ENCODE measurements at regions not wholly inside any gene's neighbourhood (a gene's known extent, or its start where the extent isn't known, plus 50 kb on each side); places are given as distances from the start of the nearest gene placed in this dataset.
A peak's percentile ranks its signal among the peaks of the same experiment; 100 is the strongest.
"Not testable (repeated sequence)": the region's sequence is repeated elsewhere in the genome, so short reads cannot be mapped to it uniquely, and the experiment has no call there.

- DNase-seq: no peak
These were observed 52.0 kb downstream of the OLIG1 start for GRCh38 chr21:33121715-33122475.

GRCh38 chr21:33122507-33122906 is 52.6 kb downstream of the OLIG1 start:
- no peak for DNase-seq

GRCh38 chr21:33123374-33124123 is 53.6 kb downstream of the OLIG1 start:
- DNase-seq: no peak

- no peak for DNase-seq
These were observed 54.9 kb downstream of the OLIG1 start for GRCh38 chr21:33124889-33125288.

- no peak for DNase-seq
These were observed 55.9 kb downstream of the OLIG1 start for GRCh38 chr21:33125680-33126375.

GRCh38 chr21:33126569-33126968 is 56.6 kb downstream of the OLIG1 start:
- no peak for DNase-seq

- DNase-seq: no peak
These were observed 57.4 kb downstream of the OLIG1 start for GRCh38 chr21:33127154-33127867.

- no peak for DNase-seq
These were observed 57.9 kb downstream of the OLIG1 start for GRCh38 chr21:33127868-33128242.

GRCh38 chr21:33128538-33128937 is 58.6 kb downstream of the OLIG1 start:
- no peak for DNase-seq

- no peak for DNase-seq
These were observed 62.1 kb downstream of the OLIG1 start for GRCh38 chr21:33132054-33132453.

- no peak for DNase-seq
These were observed 64.0 kb downstream of the OLIG1 start for GRCh38 chr21:33133892-33134291.

GRCh38 chr21:33135925-33136324 is 66.0 kb downstream of the OLIG1 start:
- no peak for DNase-seq

GRCh38 chr21:33136847-33137502 is 67.0 kb downstream of the OLIG1 start:
- DNase-seq: peak; percentile 53

GRCh38 chr21:33139084-33139483 is 69.1 kb downstream of the OLIG1 start:
- DNase-seq: no peak

GRCh38 chr21:33140288-33140687 is 70.3 kb downstream of the OLIG1 start:
- no peak for DNase-seq

GRCh38 chr21:33146467-33146866 is 76.5 kb downstream of the OLIG1 start:
- no peak for DNase-seq

GRCh38 chr21:33149181-33149580 is 79.2 kb downstream of the OLIG1 start:
- no peak for DNase-seq

GRCh38 chr21:33150968-33151367 is 78.8 kb upstream of the IFNAR2 start:
- not testable (repeated sequence) for DNase-seq

GRCh38 chr21:33151941-33152731 is 77.6 kb upstream of the IFNAR2 start:
- DNase-seq: no peak

- no peak for DNase-seq
These were observed 77.0 kb upstream of the IFNAR2 start for GRCh38 chr21:33152732-33153130.

- DNase-seq: no peak
These were observed 74.7 kb upstream of the IFNAR2 start for GRCh38 chr21:33155005-33155404.

- DNase-seq: no peak
These were observed 74.3 kb upstream of the IFNAR2 start for GRCh38 chr21:33155422-33155821.
